Mesendoderm (in vitro differentiated cells): ENCODE measurements at regions not wholly inside any gene's neighbourhood (a gene's known extent, or its start where the extent isn't known, plus 50 kb on each side); places are given as distances from the start of the nearest gene placed in this dataset.

Source experiments
- DNase-seq: peaks from one replicate; pipeline ENCODE4 v3.0.0; 2013
- H2AK5ac ChIP-seq: 2 replicates; pipeline ENCODE4 v1.6.1; 2013; ENCODE audit warnings: low read length, inconsistent platforms
- H2BK120ac ChIP-seq: 2 replicates; pipeline ENCODE4 v1.6.1; 2013; ENCODE audit warnings: low read depth, mild to moderate bottlenecking, low read length, moderate library complexity, mixed read lengths
- H2BK15ac ChIP-seq: replicated peaks from 2 replicates; pipeline ENCODE4 v1.6.1; 2013; ENCODE audit warnings: low read depth, mild to moderate bottlenecking, moderate library complexity
- H2BK5ac ChIP-seq: 2 replicates; pipeline ENCODE4 v1.6.1; 2013; ENCODE audit warnings: low read length, inconsistent platforms
- H3K18ac ChIP-seq: 2 replicates; pipeline ENCODE4 v1.6.1; 2013; ENCODE audit warnings: mild to moderate bottlenecking, low read length, mixed read lengths
- H3K23ac ChIP-seq: one replicate; pipeline ENCODE4 v1.6.1; 2013; ENCODE audit warnings: low read length
- H3K27ac ChIP-seq: 2 replicates; pipeline ENCODE4 v1.5.1; 2013; ENCODE audit warnings: low read depth, mild to moderate bottlenecking, inconsistent platforms, low read length, moderate library complexity
- H3K27me3 ChIP-seq: 2 replicates; pipeline ENCODE4 v1.6.1; 2013; ENCODE audit warnings: low read length, control low read depth, mild to moderate bottlenecking, inconsistent platforms; ENCODE audit not compliant: insufficient read depth, poor library complexity
- H3K36me3 ChIP-seq: 2 replicates; pipeline ENCODE4 v1.6.1; 2013; ENCODE audit warnings: low read length, inconsistent platforms; ENCODE audit not compliant: control insufficient read depth, insufficient read depth
- H3K4ac ChIP-seq: one replicate; pipeline ENCODE4 v1.6.1; 2013; ENCODE audit warnings: low read depth, mild to moderate bottlenecking, low read length, moderate library complexity
- H3K4me1 ChIP-seq: 2 replicates; pipeline ENCODE4 v1.6.1; 2013; ENCODE audit warnings: low read depth, low read length, inconsistent platforms; ENCODE audit not compliant: control insufficient read depth
- H3K4me2 ChIP-seq: 2 replicates; pipeline ENCODE4 v1.6.1; 2013; ENCODE audit warnings: low read length
- H3K4me3 ChIP-seq: 2 replicates; pipeline ENCODE4 v1.5.1; 2013; ENCODE audit warnings: mild to moderate bottlenecking, low read length
- H3K56ac ChIP-seq: one replicate; pipeline ENCODE4 v1.6.1; 2013; ENCODE audit warnings: low read length
- H3K79me1 ChIP-seq: 2 replicates; pipeline ENCODE4 v1.6.1; 2013; ENCODE audit warnings: low read length, inconsistent platforms
- H3K79me2 ChIP-seq: 2 replicates; pipeline ENCODE4 v1.6.1; 2013; ENCODE audit warnings: mild to moderate bottlenecking, low read length; ENCODE audit not compliant: control insufficient read depth, insufficient read depth
- H3K9ac ChIP-seq: 2 replicates; pipeline ENCODE4 v1.6.1; 2013; ENCODE audit warnings: low read length, inconsistent platforms
- H4K5ac ChIP-seq: one replicate; pipeline ENCODE4 v1.6.1; 2013; ENCODE audit warnings: low read length
- H4K8ac ChIP-seq: one replicate; pipeline ENCODE4 v1.6.1; 2013; ENCODE audit warnings: low read depth, mild to moderate bottlenecking, control low read depth, low read length, moderate library complexity
- WGBS: extraction: QIAGEN DNeasy Blood & Tissue Kit; methylation state at CpG from one replicate; pipeline ENCODE4 v1.1.7; 2013; ENCODE audit warnings: low lambda C conversion rate, missing lambda C conversion rate; ENCODE audit not compliant: insufficient coverage; ENCODE audit errors: extremely low coverage; 5-methylcytosine and 5-hydroxymethylcytosine counted together

GRCh38 chr13:31905961-31906360 is 125.6 kb upstream of the FRY start:
- Histone ChIP-seq H3K27ac (no peak overlapping the region), H2BK15ac (no peak overlapping the region), H3K79me1 (no peaks in the 10 kb centered on the region), H3K56ac (no peak overlapping the region), H4K8ac (no peak overlapping the region), H3K18ac (no peak overlapping the region), H3K4ac (no peak overlapping the region), H3K36me3 (no peaks in the 10 kb centered on the region), H3K27me3 (no peaks in the 10 kb centered on the region), H2AK5ac (no peak overlapping the region), H4K5ac (no peak overlapping the region), H3K9ac (no peak overlapping the region), H2BK5ac (no peak overlapping the region), H3K4me2 (no peak overlapping the region), H3K4me1 (peaks cover 2% of the 10 kb centered on the region), H3K23ac (no peak overlapping the region), H2BK120ac (no peak overlapping the region), H3K79me2 (no peaks in the 10 kb centered on the region), H3K4me3 (no peak overlapping the region)
- WGBS: no CpG with 5 or more reads among the region's 11 CpGs
- DNase-seq: no peak

- no peaks in the 10 kb centered on the region for H3K79me1 ChIP-seq
These were observed 122.7 kb upstream of the FRY start for GRCh38 chr13:31908696-31909411.

GRCh38 chr13:31909864-31910551 is 121.6 kb upstream of the FRY start:
- Histone ChIP-seq H3K27me3 (no peaks in the 10 kb centered on the region), H2BK5ac (no peak overlapping the region), H3K27ac (no peak overlapping the region), H3K36me3 (no peaks in the 10 kb centered on the region), H3K9ac (no peak overlapping the region), H3K4me3 (no peak overlapping the region), H3K4me2 (no peak overlapping the region), H3K18ac (no peak overlapping the region), H2BK15ac (no peak overlapping the region), H3K56ac (no peak overlapping the region), H2BK120ac (no peak overlapping the region), H3K79me1 (no peaks in the 10 kb centered on the region), H4K8ac (no peak overlapping the region), H3K23ac (no peak overlapping the region), H3K4me1 (peaks cover 5% of the 10 kb centered on the region), H4K5ac (no peak overlapping the region), H3K4ac (no peak overlapping the region), H3K79me2 (no peaks in the 10 kb centered on the region), H2AK5ac (no peak overlapping the region)
- no CpG with 5 or more reads among the region's 6 CpGs for WGBS
- peak; percentile 66 for DNase-seq

More at GRCh38 chr13:31908696-31909411, 122.7 kb upstream of the FRY start:
- Histone ChIP-seq H3K4ac (no peak overlapping the region), H3K18ac (peak overlapping the region; percentile 14), H3K4me2 (no peak overlapping the region), H3K4me1 (peaks cover 2% of the 10 kb centered on the region), H3K36me3 (no peaks in the 10 kb centered on the region), H3K27ac (no peak overlapping the region), H3K9ac (no peak overlapping the region), H4K5ac (no peak overlapping the region), H3K56ac (no peak overlapping the region), H2BK5ac (no peak overlapping the region), H3K79me2 (no peaks in the 10 kb centered on the region), H4K8ac (no peak overlapping the region), H2AK5ac (no peak overlapping the region), H2BK15ac (peak overlapping the region; percentile 45), H2BK120ac (no peak overlapping the region), H3K23ac (no peak overlapping the region), H3K4me3 (no peak overlapping the region), H3K27me3 (no peaks in the 10 kb centered on the region)
- peak; percentile 39 for DNase-seq
- no CpG with 5 or more reads among the region's 4 CpGs for WGBS

- H3K4me1 ChIP-seq: peaks cover 8% of the 10 kb centered on the region
- no peak overlapping the region for H3K27ac ChIP-seq
- H3K4me3 ChIP-seq: no peak overlapping the region
- no peaks in the 10 kb centered on the region for H3K79me1 ChIP-seq
- H4K8ac ChIP-seq: no peak overlapping the region
- no peak overlapping the region for H2BK5ac ChIP-seq
- no peak overlapping the region for H4K5ac ChIP-seq
- no peaks in the 10 kb centered on the region for H3K36me3 ChIP-seq
- H3K18ac ChIP-seq: no peak overlapping the region
- no peak overlapping the region for H2BK15ac ChIP-seq
- no peak overlapping the region for H2AK5ac ChIP-seq
- no CpG with 5 or more reads among the region's 2 CpGs for WGBS
- no peak for DNase-seq
- no peak overlapping the region for H2BK120ac ChIP-seq
- H3K27me3 ChIP-seq: no peaks in the 10 kb centered on the region
- H3K79me2 ChIP-seq: no peaks in the 10 kb centered on the region
- no peak overlapping the region for H3K23ac ChIP-seq
- no peak overlapping the region for H3K56ac ChIP-seq
- no peak overlapping the region for H3K4me2 ChIP-seq
- H3K9ac ChIP-seq: no peak overlapping the region
- no peak overlapping the region for H3K4ac ChIP-seq
These were observed 120.9 kb upstream of the FRY start for GRCh38 chr13:31910633-31911032.

GRCh38 chr13:31912647-31913401 is 118.8 kb upstream of the FRY start:
- Histone ChIP-seq H3K36me3 (no peaks in the 10 kb centered on the region), H3K27ac (no peak overlapping the region), H4K5ac (no peak overlapping the region), H2BK5ac (no peak overlapping the region), H3K56ac (no peak overlapping the region), H3K79me1 (no peaks in the 10 kb centered on the region), H3K4ac (no peak overlapping the region), H2BK15ac (no peak overlapping the region), H3K4me1 (peaks cover 8% of the 10 kb centered on the region), H3K79me2 (no peaks in the 10 kb centered on the region), H4K8ac (no peak overlapping the region), H3K27me3 (no peaks in the 10 kb centered on the region), H2BK120ac (no peak overlapping the region), H3K9ac (no peak overlapping the region), H3K18ac (no peak overlapping the region), H3K4me3 (no peak overlapping the region), H3K23ac (no peak overlapping the region), H3K4me2 (no peak overlapping the region), H2AK5ac (no peak overlapping the region)
- DNase-seq: no peak
- no CpG with 5 or more reads among the region's 2 CpGs for WGBS
